Osteocyte (in vitro differentiated cells): ENCODE measurements at regions not wholly inside any gene's neighbourhood (a gene's known extent, or its start where the extent isn't known, plus 50 kb on each side); places are given as distances from the start of the nearest gene placed in this dataset.
"Not testable (repeated sequence)": the region's sequence is repeated elsewhere in the genome, so short reads cannot be mapped to it uniquely, and the experiment has no call there.

Source experiments
- DNase-seq: peaks from one replicate; pipeline ENCODE4 v3.0.0; 2021; ENCODE audit warnings: mixed read lengths; ENCODE audit not compliant: unreplicated experiment; ENCODE audit errors: extremely low spot score
- H3K27ac Mint-ChIP-seq: one replicate; pipeline ENCODE4 v1.8.0; 2021; ENCODE audit warnings: mild to moderate bottlenecking, mixed read lengths; ENCODE audit not compliant: unreplicated experiment
- H3K27me3 Mint-ChIP-seq: one replicate; pipeline ENCODE4 v1.8.0; 2021; ENCODE audit warnings: mixed read lengths; ENCODE audit not compliant: unreplicated experiment
- H3K36me3 Mint-ChIP-seq: one replicate; pipeline ENCODE4 v1.8.0; 2021; ENCODE audit warnings: mixed read lengths; ENCODE audit not compliant: unreplicated experiment
- H3K4me1 Mint-ChIP-seq: one replicate; pipeline ENCODE4 v1.8.0; 2021; ENCODE audit warnings: mixed read lengths; ENCODE audit not compliant: unreplicated experiment
- H3K4me3 Mint-ChIP-seq: one replicate; pipeline ENCODE4 v1.8.0; 2021; ENCODE audit warnings: mild to moderate bottlenecking, moderate library complexity, mixed read lengths; ENCODE audit not compliant: unreplicated experiment
- H3K9me3 Mint-ChIP-seq: one replicate; pipeline ENCODE4 v1.8.0; 2021; ENCODE audit warnings: mixed read lengths; ENCODE audit not compliant: unreplicated experiment
- TF ChIP-seq, protein P1 (sequence below): fragments of 200-600 bp; sonication (generic); IDR thresholded peaks from 2 replicates; pipeline ENCODE4 v1.5.0; 2021; ENCODE audit warnings: antibody characterized with exemption, mild to moderate bottlenecking, moderate library complexity

- H3K27me3 Mint-ChIP-seq: peaks cover 18% of the 10 kb centered on the region
- no peaks in the 10 kb centered on the region for H3K4me1 Mint-ChIP-seq
- no peak overlapping the region for H3K27ac Mint-ChIP-seq
- TF ChIP-seq, protein P1, sequence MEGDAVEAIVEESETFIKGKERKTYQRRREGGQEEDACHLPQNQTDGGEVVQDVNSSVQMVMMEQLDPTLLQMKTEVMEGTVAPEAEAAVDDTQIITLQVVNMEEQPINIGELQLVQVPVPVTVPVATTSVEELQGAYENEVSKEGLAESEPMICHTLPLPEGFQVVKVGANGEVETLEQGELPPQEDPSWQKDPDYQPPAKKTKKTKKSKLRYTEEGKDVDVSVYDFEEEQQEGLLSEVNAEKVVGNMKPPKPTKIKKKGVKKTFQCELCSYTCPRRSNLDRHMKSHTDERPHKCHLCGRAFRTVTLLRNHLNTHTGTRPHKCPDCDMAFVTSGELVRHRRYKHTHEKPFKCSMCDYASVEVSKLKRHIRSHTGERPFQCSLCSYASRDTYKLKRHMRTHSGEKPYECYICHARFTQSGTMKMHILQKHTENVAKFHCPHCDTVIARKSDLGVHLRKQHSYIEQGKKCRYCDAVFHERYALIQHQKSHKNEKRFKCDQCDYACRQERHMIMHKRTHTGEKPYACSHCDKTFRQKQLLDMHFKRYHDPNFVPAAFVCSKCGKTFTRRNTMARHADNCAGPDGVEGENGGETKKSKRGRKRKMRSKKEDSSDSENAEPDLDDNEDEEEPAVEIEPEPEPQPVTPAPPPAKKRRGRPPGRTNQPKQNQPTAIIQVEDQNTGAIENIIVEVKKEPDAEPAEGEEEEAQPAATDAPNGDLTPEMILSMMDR: no peak
- no peaks in the 10 kb centered on the region for H3K36me3 Mint-ChIP-seq
- peaks cover 13% of the 10 kb centered on the region for H3K9me3 Mint-ChIP-seq
- DNase-seq: no peak
- H3K4me3 Mint-ChIP-seq: no peak overlapping the region
These were observed 79.7 kb upstream of the KCTD1 start for GRCh38 chr18:26628017-26628416.

DNA sequence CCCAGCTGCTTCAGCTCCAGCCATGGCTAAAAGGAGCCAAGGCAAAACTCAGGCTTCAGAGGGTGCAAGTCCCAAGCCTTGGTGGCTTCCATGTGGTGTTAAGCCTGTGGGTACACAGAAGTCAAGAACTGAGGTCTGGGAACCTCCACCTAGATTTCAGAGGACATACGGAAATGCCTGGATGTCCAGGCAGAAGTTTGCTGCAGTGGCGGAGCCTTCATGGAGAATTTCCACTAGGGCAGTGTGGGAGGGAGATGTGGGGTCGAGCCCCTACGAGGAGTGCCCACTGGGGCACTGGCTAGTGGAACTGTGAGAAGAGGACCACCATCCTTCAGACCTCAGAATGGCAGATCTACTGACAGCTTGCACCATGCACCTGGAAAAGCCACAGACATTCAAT lies 76.1 kb upstream of the KCTD1 start:
- Mint-ChIP-seq H3K9me3 (peaks cover 13% of the 10 kb centered on the region), H3K27me3 (peaks cover 16% of the 10 kb centered on the region), H3K27ac (no peak overlapping the region), H3K4me1 (no peaks in the 10 kb centered on the region), H3K36me3 (no peaks in the 10 kb centered on the region), H3K4me3 (no peak overlapping the region)
- TF ChIP-seq, protein P1: no peak
- no peak for DNase-seq

DNA sequence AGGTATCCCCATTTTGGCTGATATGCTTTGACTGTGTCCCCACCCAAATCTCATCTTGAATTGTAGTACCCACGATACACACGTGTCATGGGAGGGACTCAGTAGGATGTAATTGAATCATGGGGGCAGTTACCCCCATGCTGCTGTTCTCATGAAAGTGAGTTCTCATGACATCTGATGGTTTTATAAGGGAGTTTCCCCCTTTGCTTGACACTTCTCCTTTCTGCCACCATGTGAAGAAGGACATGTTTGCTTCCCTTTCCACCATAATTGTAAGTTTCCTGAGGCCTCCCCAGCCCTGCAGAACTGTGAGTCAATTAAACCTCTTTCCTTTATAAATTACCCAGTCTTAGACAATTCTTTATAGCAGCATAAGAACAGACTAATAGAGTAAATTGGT lies 75.0 kb upstream of the KCTD1 start:
- peaks cover 13% of the 10 kb centered on the region for H3K9me3 Mint-ChIP-seq
- DNase-seq, H3K27ac Mint-ChIP-seq, H3K4me1 Mint-ChIP-seq, H3K27me3 Mint-ChIP-seq, H3K36me3 Mint-ChIP-seq, H3K4me3 Mint-ChIP-seq: not testable (repeated sequence)

GRCh38 chr18:26621161-26622026 lies 73.0 kb upstream of the KCTD1 start:
- DNase-seq: no peak
- no peak overlapping the region for H3K27ac Mint-ChIP-seq
- no peaks in the 10 kb centered on the region for H3K27me3 Mint-ChIP-seq
- peaks cover 8% of the 10 kb centered on the region for H3K4me1 Mint-ChIP-seq
- TF ChIP-seq, protein P1: peak; percentile 62
- no peak overlapping the region for H3K4me3 Mint-ChIP-seq
- H3K9me3 Mint-ChIP-seq: peaks cover 13% of the 10 kb centered on the region
- H3K36me3 Mint-ChIP-seq: no peaks in the 10 kb centered on the region

- H3K9me3 Mint-ChIP-seq: peaks cover 6% of the 10 kb centered on the region
- H3K27ac Mint-ChIP-seq: no peak overlapping the region
- no peaks in the 10 kb centered on the region for H3K27me3 Mint-ChIP-seq
- DNase-seq: no peak
- TF ChIP-seq, protein P1: no peak
- peaks cover 10% of the 10 kb centered on the region for H3K4me1 Mint-ChIP-seq
- H3K4me3 Mint-ChIP-seq: no peak overlapping the region
- H3K36me3 Mint-ChIP-seq: no peaks in the 10 kb centered on the region
These were observed 71.0 kb upstream of the KCTD1 start for GRCh38 chr18:26619350-26619749.
